GM12878 (cell line): ENCODE measurements at regions not wholly inside any gene's neighbourhood (a gene's known extent, or its start where the extent isn't known, plus 50 kb on each side); places are given as distances from the start of the nearest gene placed in this dataset.

ENCODE experiments used
- ATAC-seq: fragments of 200-7000 bp; cut with Tn5 transposase; 3 replicates; pipeline ENCODE4 v1.9.1; 2020; ENCODE audit warnings: mild to moderate bottlenecking, moderate library complexity
- BruUV-seq: library from RNA; stranded (reverse); fragments of 400-500 nt; replicated peaks from 2 replicates; lab custom pipeline; 2021; lab: Mats Ljungman, UMichigan
- CTCF ChIA-PET: fragments of 300-600 bp; sonication (Branson Sonifier 250); formaldehyde crosslinking; extraction: SDS; loops from one replicate; lab custom pipeline; 2021; ENCODE audit warnings: inconsistent platforms; lab: Yijun Ruan, JAX
- POLR2A ChIA-PET: fragments of 350-600 bp; formaldehyde crosslinking; extraction: SDS; loops from one replicate; lab custom pipeline; 2021; ENCODE audit warnings: inconsistent platforms; lab: Charles Lee
- RAD21 ChIA-PET: fragments of 300-600 bp; sonication (Branson Sonifier 250); formaldehyde crosslinking; loops from one replicate; lab custom pipeline; 2023; ENCODE audit warnings: antibody characterized with exemption; ENCODE audit not compliant: unreplicated experiment; lab: Charles Lee
- SMC1A ChIA-PET: fragments of 300-600 bp; sonication (Branson Sonifier 250); formaldehyde crosslinking; loops from one replicate; lab custom pipeline; 2023; ENCODE audit not compliant: unreplicated experiment, uncharacterized antibody; lab: Charles Lee
- DNase-seq: peaks from one replicate; pipeline ENCODE4 v3.0.0-alpha.2; 2011; ENCODE audit warnings: low read depth, low spot score
- FAIRE-seq: peaks from 3 replicates; lab custom pipeline; 2011; peaks lifted over from hg19 to GRCh38; lab: Jason Lieb, UNC
- H2AFZ ChIP-seq: 2 replicates; pipeline ENCODE4 v1.6.0; 2011; ENCODE audit warnings: low read depth, low read length, control low read depth; ENCODE audit not compliant: control insufficient read depth
- H3K27ac ChIP-seq: 2 replicates; pipeline ENCODE4 v1.5.1; 2011; ENCODE audit warnings: control low read depth; ENCODE audit not compliant: control insufficient read depth, insufficient read depth
- H3K27me3 ChIP-seq, 2 experiments: replicated peaks in 1 of 2; 2 replicates each; pipeline versions ENCODE4 v1.6.0 to v1.6.1; 2011; ENCODE audit warnings: low read length in 1 of 2; ENCODE audit not compliant: control insufficient read depth in 2 of 2, insufficient read depth in 2 of 2
- H3K36me3 ChIP-seq, 2 experiments: 2 replicates each; pipeline ENCODE4 v1.5.1; 2011; ENCODE audit warnings: low read length in 1 of 2; ENCODE audit not compliant: control insufficient read depth in 2 of 2, insufficient read depth in 2 of 2
- H3K4me1 ChIP-seq: 2 replicates; pipeline ENCODE4 v1.6.1; 2011; ENCODE audit warnings: mild to moderate bottlenecking, low read length, moderate library complexity, mixed read lengths; ENCODE audit not compliant: control insufficient read depth, insufficient read depth
- H3K4me2 ChIP-seq: 2 replicates; pipeline ENCODE4 v1.6.0; 2011; ENCODE audit warnings: control low read depth; ENCODE audit not compliant: control insufficient read depth, insufficient read depth
- H3K4me3 ChIP-seq: fragments of 200-600 bp; sonication (generic); 2 replicates; pipeline ENCODE4 v1.5.1; 2016
- H3K79me2 ChIP-seq: 2 replicates; pipeline ENCODE4 v1.6.0; 2011; ENCODE audit warnings: low read length; ENCODE audit not compliant: control insufficient read depth, insufficient read depth
- H3K9ac ChIP-seq: 2 replicates; pipeline ENCODE4 v1.8.0; 2011; ENCODE audit warnings: low read length, control low read depth, mixed read lengths; ENCODE audit not compliant: control insufficient read depth, insufficient read depth
- H3K9me3 ChIP-seq: replicated peaks from 3 replicates; pipeline ENCODE4 v1.5.1; 2011; ENCODE audit warnings: mild to moderate bottlenecking, low read length; ENCODE audit not compliant: control insufficient read depth, insufficient read depth
- H4K20me1 ChIP-seq: 2 replicates; pipeline ENCODE4 v1.6.0; 2011; ENCODE audit not compliant: control insufficient read depth, insufficient read depth
- ESRRA ChIP-seq: IDR thresholded peaks from 2 replicates; pipeline ENCODE4 v1.6.1; 2012; ENCODE audit warnings: mild to moderate bottlenecking, low read length, improper control_type of control experiment
- MXI1 ChIP-seq: fragments of 150-350 bp; IDR thresholded peaks from 2 replicates; pipeline ENCODE4 v1.6.1; 2011; ENCODE audit warnings: low read depth, mild to moderate bottlenecking, inconsistent platforms, low read length, improper control_type of control experiment
- NKRF ChIP-seq: fragments of 450-650 bp; conservative IDR thresholded peaks from 2 replicates; pipeline ENCODE4 v1.6.1; 2017; ENCODE audit warnings: mild to moderate bottlenecking, moderate library complexity
- POLR2A ChIP-seq: IDR thresholded peaks from 2 replicates; pipeline ENCODE4 v1.6.1; 2011; ENCODE audit warnings: low read depth, mild to moderate bottlenecking, low read length
- RBBP5 ChIP-seq: fragments of 200-600 bp; sonication (generic); conservative IDR thresholded peaks from 2 replicates; pipeline ENCODE4 v1.6.1; 2016
- RUNX3 ChIP-seq: IDR thresholded peaks from 2 replicates; pipeline ENCODE4 v1.6.1; 2012; ENCODE audit warnings: low read length, inconsistent platforms
- TCF3 ChIP-seq: IDR thresholded peaks from 2 replicates; pipeline ENCODE4 v1.6.1; 2012; ENCODE audit warnings: low read depth, mild to moderate bottlenecking, low read length, borderline replicate concordance; ENCODE audit not compliant: insufficient read depth
- USF1 ChIP-seq: IDR thresholded peaks from 2 replicates; pipeline ENCODE4 v1.6.1; 2011; ENCODE audit warnings: borderline replicate concordance, low read depth, mild to moderate bottlenecking, moderate library complexity, mixed read lengths, low read length; ENCODE audit not compliant: insufficient read depth; ENCODE audit errors: extremely low read length
- ZNF622 ChIP-seq: fragments of 450-650 bp; IDR thresholded peaks from 2 replicates; pipeline ENCODE4 v1.6.1; 2017; ENCODE audit warnings: mild to moderate bottlenecking, inconsistent platforms
- ZNF687 ChIP-seq: fragments of 450-650 bp; IDR thresholded peaks from 2 replicates; pipeline ENCODE4 v1.6.1; 2017; ENCODE audit warnings: mild to moderate bottlenecking, moderate library complexity
- WGBS: methylation state at CpG from one replicate; pipeline ENCODE4 v1.1.6; 2016; ENCODE audit warnings: low lambda C conversion rate; ENCODE audit not compliant: insufficient replicate concordance, insufficient coverage; ENCODE audit errors: missing lambda C conversion rate; 5-methylcytosine and 5-hydroxymethylcytosine counted together
- in situ Hi-C: fragments of 300-500 bp; cut with MboI; formaldehyde crosslinking; loops from 9 replicates; pipeline ENCODE4 v1.14.3; 2018; ENCODE audit warnings: mixed read lengths
- intact Hi-C: fragments of 100-400 bp; cut with micrococcal nuclease; formaldehyde crosslinking; loops from one replicate; pipeline ENCODE4 v1.14.2; 2022; ENCODE audit not compliant: unreplicated experiment

- H3K4me1 ChIP-seq, result no peaks in the 10 kb centered on the region
- CTCF ChIA-PET, result no interaction called here
- no peaks in the 10 kb centered on the region for H3K79me2 ChIP-seq
- WGBS, result 27% methylated on average over 3 of the region's 3 CpGs
- no peak overlapping the region for H3K27ac ChIP-seq
- no TSS peak for BruUV-seq
- no peak for TF ChIP-seq ZNF622
- TF ChIP-seq TCF3, result no peak
- no peak for TF ChIP-seq POLR2A
- TF ChIP-seq ZNF687, result no peak
- RAD21 ChIA-PET, result no interaction called here
- POLR2A ChIA-PET, result no interaction called here
- H3K9ac ChIP-seq, result no peak overlapping the region
- SMC1A ChIA-PET, result interaction anchor here (1.0 kb wide), 1 partner anchor 23 kb away, joined by 3 read pairs; no protein-coding TSS in a partner anchor
- H2AFZ ChIP-seq, result no peak overlapping the region
- no peak overlapping the region for H3K4me3 ChIP-seq
- H3K9me3 ChIP-seq, result no peaks in the 10 kb centered on the region
- DNase-seq, result no peak
- FAIRE-seq, result no peak
- H3K4me2 ChIP-seq, result no peak overlapping the region
- no peaks in the 10 kb centered on the region for H4K20me1 ChIP-seq
- ATAC-seq, result no peak; the same call in 2 of the 3 replicates
- H3K27me3 ChIP-seq, result no peaks in the 10 kb centered on the region
- in situ Hi-C loops (no loop called here), intact Hi-C loops (no loop called here)
- no peaks in the 10 kb centered on the region for H3K36me3 ChIP-seq
Observed at GRCh38 chr1:187909382-187909781, 1080.6 kb downstream of the PLA2G4A start.

- in situ Hi-C loops (no loop called here), intact Hi-C loops (no loop called here)
- ChIA-PET RAD21 (no interaction called here), SMC1A (interaction anchor here (1.5 kb wide), 1 partner anchor 17 kb away, joined by 5 read pairs; no protein-coding TSS in a partner anchor), POLR2A (no interaction called here), CTCF (interaction anchor here (0.6 kb wide), 1 partner anchor 16 kb away, joined by 3 read pairs; no protein-coding TSS in a partner anchor)
- Histone ChIP-seq H3K9me3 (no peaks in the 10 kb centered on the region), H3K4me1 (no peaks in the 10 kb centered on the region), H4K20me1 (no peaks in the 10 kb centered on the region), H3K4me3 (no peak overlapping the region), H3K4me2 (no peak overlapping the region), H3K27ac (no peak overlapping the region), H3K27me3 (no peaks in the 10 kb centered on the region), H3K36me3 (no peaks in the 10 kb centered on the region), H3K79me2 (no peaks in the 10 kb centered on the region), H2AFZ (no peak overlapping the region), H3K9ac (no peak overlapping the region)
- no peak for TF ChIP-seq ESRRA
- no peak for TF ChIP-seq MXI1
- no peak for TF ChIP-seq USF1
- TF ChIP-seq NKRF, result no peak
- no peak for TF ChIP-seq RUNX3
- no peak for TF ChIP-seq RBBP5
- BruUV-seq, result no TSS peak
- DNase-seq, result no peak
- FAIRE-seq, result no peak
- no peak for ATAC-seq
Observed at GRCh38 chr1:187911820-187912219, 1083.1 kb downstream of the PLA2G4A start.
